K562 (cell line): ENCODE measurements at regions not wholly inside any gene's neighbourhood (a gene's known extent, or its start where the extent isn't known, plus 50 kb on each side); places are given as distances from the start of the nearest gene placed in this dataset.

Source experiments
- ATAC-seq: fragments of 200-7000 bp; cut with Tn5 transposase; 3 replicates; pipeline ENCODE4 v1.9.1; 2020; ENCODE audit warnings: moderate library complexity
- BruUV-seq: library from RNA; stranded (reverse); fragments of 400-500 nt; replicated peaks from 2 replicates; lab custom pipeline; 2021; lab: Mats Ljungman, UMichigan
- CTCF ChIA-PET: fragments of 300-600 bp; formaldehyde crosslinking; extraction: SDS; loops from one replicate; lab custom pipeline; 2021; ENCODE audit warnings: low intra/inter-chr PET ratio; lab: Yijun Ruan, JAX
- POLR2A ChIA-PET: fragments of 300-600, 350-650 bp; sonication (Branson Sonifier 250); formaldehyde crosslinking; extraction: SDS; loops from one replicate; lab custom pipeline; 2021; ENCODE audit warnings: antibody characterized with exemption, inconsistent platforms; lab: Yijun Ruan, JAX
- DNase-seq, 4 experiments: peaks; one replicate each; pipeline versions ENCODE4 v3.0.0 to v3.0.0-alpha.2; 2011 to 2018; ENCODE audit warnings: low spot score in 3 of 4, mixed read lengths in 3 of 4; ENCODE audit errors: extremely low read depth in 1 of 4
- FAIRE-seq: peaks from 2 replicates; lab custom pipeline; 2011; peaks lifted over from hg19 to GRCh38; lab: Jason Lieb, UNC
- H2AFZ ChIP-seq: 2 replicates; pipeline ENCODE4 v1.6.0; 2011; ENCODE audit warnings: low read depth, low read length, control low read depth, inconsistent platforms
- H3K27ac ChIP-seq: fragments of 200-600 bp; 3 replicates; pipeline ENCODE4 v1.8.0; 2011; ENCODE audit warnings: low read depth, mild to moderate bottlenecking, control low read depth, inconsistent platforms, low read length, moderate library complexity, mixed read lengths; ENCODE audit errors: extremely low read depth
- H3K27me3 ChIP-seq, 2 experiments: fragments of 300-600 bp in 1 of 2; 2 replicates in 1 of 2; 3 replicates in 1 of 2; pipeline versions ENCODE4 v1.6.0 to v1.8.0; 2011; ENCODE audit warnings: inconsistent platforms in 2 of 2, low read length in 2 of 2, mild to moderate bottlenecking in 1 of 2, mixed read lengths in 1 of 2, moderate library complexity in 1 of 2; ENCODE audit not compliant: control insufficient read depth in 2 of 2, insufficient read depth in 2 of 2
- H3K36me3 ChIP-seq: fragments of 300-600 bp; 3 replicates; pipeline ENCODE4 v1.8.0; 2011; ENCODE audit warnings: mild to moderate bottlenecking, low read length, inconsistent platforms; ENCODE audit not compliant: control insufficient read depth, insufficient read depth
- H3K4me1 ChIP-seq, 2 experiments: fragments of 200-600 bp in 1 of 2; replicated peaks in 1 of 2; 2 replicates in 1 of 2; 3 replicates in 1 of 2; pipeline versions ENCODE4 v1.5.1 to v1.8.0; 2011; ENCODE audit warnings: inconsistent platforms in 2 of 2, low read length in 2 of 2, mild to moderate bottlenecking in 1 of 2, mixed read lengths in 1 of 2, moderate library complexity in 1 of 2; ENCODE audit not compliant: control insufficient read depth in 2 of 2, insufficient read depth in 2 of 2
- H3K4me2 ChIP-seq: 2 replicates; pipeline ENCODE4 v1.6.1; 2011; ENCODE audit warnings: low read length, control low read depth, inconsistent platforms, mixed read lengths; ENCODE audit not compliant: insufficient read depth
- H3K4me3 ChIP-seq: fragments of 200-600 bp; sonication (generic), shearing (Covaris generic); 2 replicates; pipeline ENCODE4 v1.5.1; 2016; ENCODE audit warnings: control low read depth, inconsistent platforms
- H3K79me2 ChIP-seq: fragments of 200-600 bp; 3 replicates; pipeline ENCODE4 v1.8.0; 2011; ENCODE audit warnings: low read length, inconsistent platforms; ENCODE audit not compliant: control insufficient read depth, insufficient read depth
- H3K9ac ChIP-seq, 2 experiments: 2 replicates each; pipeline versions ENCODE4 v1.6.0 to v1.6.1; 2011; ENCODE audit warnings: low read depth in 2 of 2, low read length in 2 of 2, control low read depth in 1 of 2, inconsistent platforms in 1 of 2, mild to moderate bottlenecking in 1 of 2, mixed read lengths in 1 of 2; ENCODE audit not compliant: insufficient read depth in 1 of 2
- H3K9me1 ChIP-seq: one replicate; pipeline ENCODE4 v1.6.0; 2011; ENCODE audit warnings: inconsistent platforms, mild to moderate bottlenecking, low read length, moderate library complexity; ENCODE audit not compliant: control insufficient read depth, insufficient read depth
- H3K9me3 ChIP-seq: replicated peaks from 2 replicates; pipeline ENCODE4 v1.5.1; 2011; ENCODE audit warnings: low read depth, low read length, inconsistent platforms; ENCODE audit not compliant: control insufficient read depth, insufficient read depth
- H4K20me1 ChIP-seq: replicated peaks from 2 replicates; pipeline ENCODE4 v1.6.1; 2011; ENCODE audit warnings: low read length, inconsistent platforms, mixed read lengths; ENCODE audit not compliant: control insufficient read depth, insufficient read depth
- DDX20 ChIP-seq: fragments of 450-650 bp; IDR thresholded peaks from 2 replicates; pipeline ENCODE4 v1.6.1; 2016; ENCODE audit warnings: missing genetic modification characterization, low read depth, mild to moderate bottlenecking, missing compliant biosample characterization, moderate library complexity
- DLX4 ChIP-seq: fragments of 250-450 bp; sonication (Bioruptor Pico); IDR thresholded peaks from 2 replicates; pipeline ENCODE4 v1.6.1; 2021; ENCODE audit warnings: mild to moderate bottlenecking
- HMBOX1 ChIP-seq: sonication (generic); IDR thresholded peaks from 2 replicates; pipeline ENCODE4 v1.6.1; 2016
- KHSRP ChIP-seq: fragments of 450-650 bp; IDR thresholded peaks from 2 replicates; pipeline ENCODE4 v1.6.1; 2017
- LARP7 ChIP-seq: fragments of 450-650 bp; IDR thresholded peaks from 2 replicates; pipeline ENCODE4 v1.6.1; 2016
- MECOM ChIP-seq: fragments of 250-450 bp; sonication (Bioruptor Pico); IDR thresholded peaks from 2 replicates; pipeline ENCODE4 v1.8.0; 2022; ENCODE audit warnings: inconsistent platforms
- NR4A1 ChIP-seq, 2 experiments: fragments of 250-450 bp in 1 of 2; fragments of 450-650 bp in 1 of 2; sonication (Bioruptor Pico) in 1 of 2; IDR thresholded peaks; 2 replicates each; pipeline versions ENCODE4 v1.4.0 to v1.6.1; 2016 to 2020; ENCODE audit warnings: mild to moderate bottlenecking in 2 of 2, missing compliant biosample characterization in 1 of 2, missing genetic modification characterization in 1 of 2, moderate library complexity in 1 of 2
- POLR2AphosphoS2 ChIP-seq: IDR thresholded peaks from 2 replicates; pipeline ENCODE4 v1.6.1; 2012; ENCODE audit warnings: low read length, improper control_type of control experiment
- RBBP5 ChIP-seq: fragments of 200-600 bp; sonication (generic); IDR thresholded peaks from 2 replicates; pipeline ENCODE4 v1.6.1; 2012; ENCODE audit warnings: borderline replicate concordance, mild to moderate bottlenecking, low read length, control low read depth, inconsistent platforms; ENCODE audit not compliant: insufficient read depth, poor library complexity, severe bottlenecking
- RBM14 ChIP-seq: fragments of 200-400 bp; formaldehyde crosslinking; IDR thresholded peaks from 2 replicates; pipeline ENCODE4 v1.6.1; 2018; ENCODE audit warnings: low read depth, mild to moderate bottlenecking, low read length, moderate library complexity, borderline replicate concordance; ENCODE audit not compliant: insufficient read depth
- RCOR1 ChIP-seq, 2 experiments: IDR thresholded peaks; 2 replicates each; pipeline ENCODE4 v1.6.1; 2012; ENCODE audit warnings: low read depth in 2 of 2, low read length in 2 of 2, borderline replicate concordance in 1 of 2, improper control_type of control experiment in 1 of 2
- TAL1 ChIP-seq: fragments of 450-650 bp; IDR thresholded peaks from 2 replicates; pipeline ENCODE4 v1.6.1; 2016; ENCODE audit warnings: mild to moderate bottlenecking
- ZNF507 ChIP-seq: conservative IDR thresholded peaks from 2 replicates; pipeline ENCODE4 v1.6.1; 2017; ENCODE audit warnings: missing genetic modification characterization, missing compliant biosample characterization
- ZNF561 ChIP-seq: fragments of 450-650 bp; formaldehyde crosslinking; conservative IDR thresholded peaks from 2 replicates; pipeline ENCODE4 v1.4.0; 2020; ENCODE audit warnings: mild to moderate bottlenecking, moderate library complexity
- in situ Hi-C: fragments of 300-500 bp; cut with MboI; formaldehyde crosslinking; loops from 4 replicates; pipeline ENCODE4 v1.15.0; 2018; ENCODE audit warnings: inconsistent platforms, mixed read lengths
- intact Hi-C: fragments of 100-400 bp; cut with micrococcal nuclease; formaldehyde crosslinking; loops from 2 replicates; pipeline ENCODE4 v1.14.2; 2022

GRCh38 chr3:115212615-115213014 is 65.5 kb upstream of the ZBTB20 start:
- intact Hi-C loops (no loop called here), in situ Hi-C loops (loop anchor here (25.0 kb wide), 1 partner anchor 475 kb away; no protein-coding TSS in a partner anchor)
- H3K9ac ChIP-seq: no peak overlapping the region
- no peaks in the 10 kb centered on the region for H4K20me1 ChIP-seq
- BruUV-seq: no TSS peak
- no peak overlapping the region for H3K4me2 ChIP-seq
- H3K4me3 ChIP-seq: no peak overlapping the region
- no peaks in the 10 kb centered on the region for H3K27me3 ChIP-seq
- H2AFZ ChIP-seq: no peak overlapping the region
- DNase-seq (no peak), FAIRE-seq (no peak), ATAC-seq (no peak)
- H3K36me3 ChIP-seq: no peaks in the 10 kb centered on the region
- no peak overlapping the region for H3K27ac ChIP-seq
- no peaks in the 10 kb centered on the region for H3K4me1 ChIP-seq
- H3K79me2 ChIP-seq: no peaks in the 10 kb centered on the region
- ChIA-PET CTCF (no interaction called here), POLR2A (no interaction called here)
- H3K9me3 ChIP-seq: no peaks in the 10 kb centered on the region
- no peaks in the 10 kb centered on the region for H3K9me1 ChIP-seq
- TF ChIP-seq ZNF507: no peak
- no peak for TF ChIP-seq NR4A1 (CRISPR knock-in tag; IDR thresholded peaks at IDR 0.05)
- no peak for TF ChIP-seq NR4A1 (tag; IDR thresholded peaks at IDR 0.05)
- no peak for TF ChIP-seq DDX20
- no peak for TF ChIP-seq DLX4 (CRISPR knock-in tag)
- no peak for TF ChIP-seq RBBP5
- TF ChIP-seq HMBOX1: no peak
- no peak for TF ChIP-seq RBM14
- no peak for TF ChIP-seq ZNF561 (CRISPR knock-in tag)
- TF ChIP-seq LARP7: no peak
- TF ChIP-seq TAL1: no peak
- no peak for TF ChIP-seq POLR2AphosphoS2
- no peak for TF ChIP-seq RCOR1 (IDR thresholded peaks at IDR 0.05; ENCODE audit: borderline replicate concordance in 1 of 2, low read depth in 2 of 2, low read length in 2 of 2)
- TF ChIP-seq KHSRP: no peak
- no peak for TF ChIP-seq MECOM
